IMR-90 (cell line): ENCODE measurements at regions not wholly inside any gene's neighbourhood (a gene's known extent, or its start where the extent isn't known, plus 50 kb on each side); places are given as distances from the start of the nearest gene placed in this dataset.

Experiments used
- ATAC-seq: fragments of 200-7000 bp; cut with Tn5 transposase; 2 replicates; pipeline ENCODE4 v1.9.1; 2020; ENCODE audit warnings: low read depth, mild to moderate bottlenecking, moderate library complexity
- BruUV-seq: library from RNA; stranded (reverse); fragments of 400-500 nt; replicated peaks from 2 replicates; lab custom pipeline; 2021; lab: Mats Ljungman, UMichigan
- CTCF ChIA-PET: fragments of 300-600 bp; formaldehyde crosslinking; extraction: SDS; loops from one replicate; lab custom pipeline; 2021; ENCODE audit warnings: antibody characterized with exemption; lab: Yijun Ruan, JAX
- POLR2A ChIA-PET: fragments of 300-600 bp; sonication (Branson Sonifier 250); formaldehyde crosslinking; loops from one replicate; lab custom pipeline; 2022; ENCODE audit warnings: antibody characterized with exemption; ENCODE audit not compliant: unreplicated experiment; lab: Charles Lee
- DNase-seq: peaks from one replicate; pipeline ENCODE4 v3.0.0; 2013
- H2AFZ ChIP-seq: replicated peaks from 2 replicates; pipeline ENCODE3; 2013; ENCODE audit warnings: low read length, mild to moderate bottlenecking; ENCODE audit not compliant: poor library complexity
- H2AK5ac ChIP-seq: 2 replicates; pipeline ENCODE4 v1.6.1; 2013; ENCODE audit warnings: low read depth, low read length, inconsistent platforms
- H2AK9ac ChIP-seq: replicated peaks from 2 replicates; pipeline ENCODE3; 2013; ENCODE audit warnings: mild to moderate bottlenecking, low read depth, low read length, moderate library complexity; ENCODE audit not compliant: poor library complexity
- H2BK120ac ChIP-seq: 2 replicates; pipeline ENCODE4 v1.6.1; 2013; ENCODE audit warnings: low read depth, low read length, inconsistent platforms
- H2BK15ac ChIP-seq: 3 replicates; pipeline ENCODE4 v1.6.1; 2013; ENCODE audit warnings: low read depth, low read length, inconsistent platforms
- H2BK20ac ChIP-seq: 2 replicates; pipeline ENCODE4 v1.6.1; 2013; ENCODE audit warnings: low read depth, mild to moderate bottlenecking, inconsistent platforms, low read length, moderate library complexity
- H2BK5ac ChIP-seq: 2 replicates; pipeline ENCODE4 v1.6.1; 2013; ENCODE audit warnings: mild to moderate bottlenecking, low read depth, low read length, inconsistent platforms; ENCODE audit not compliant: poor library complexity, severe bottlenecking
- H3K14ac ChIP-seq: replicated peaks from 2 replicates; pipeline ENCODE4 v1.6.1; 2013; ENCODE audit warnings: low read depth, low read length, inconsistent platforms
- H3K18ac ChIP-seq: 2 replicates; pipeline ENCODE4 v1.6.1; 2013; ENCODE audit warnings: low read depth, low read length, control low read depth
- H3K23ac ChIP-seq: 2 replicates; pipeline ENCODE4 v1.6.1; 2013; ENCODE audit warnings: low read depth, low read length, inconsistent platforms
- H3K27ac ChIP-seq: 2 replicates; pipeline ENCODE4 v1.5.1; 2013; ENCODE audit warnings: mild to moderate bottlenecking, control low read depth, low read length; ENCODE audit not compliant: insufficient read depth
- H3K27me3 ChIP-seq: 2 replicates; pipeline ENCODE4 v1.6.1; 2013; ENCODE audit warnings: low read length; ENCODE audit not compliant: control insufficient read depth, insufficient read depth
- H3K36me3 ChIP-seq: 2 replicates; pipeline ENCODE4 v1.6.1; 2013; ENCODE audit warnings: low read length, mixed read lengths; ENCODE audit not compliant: control insufficient read depth, insufficient read depth
- H3K4ac ChIP-seq: 2 replicates; pipeline ENCODE4 v1.6.1; 2013; ENCODE audit warnings: low read depth, low read length, inconsistent platforms
- H3K4me1 ChIP-seq: 2 replicates; pipeline ENCODE4 v1.6.1; 2013; ENCODE audit warnings: low read length, mixed read lengths; ENCODE audit not compliant: control insufficient read depth, insufficient read depth
- H3K4me2 ChIP-seq: 2 replicates; pipeline ENCODE4 v1.6.1; 2013; ENCODE audit warnings: low read depth, mild to moderate bottlenecking, control low read depth, low read length, moderate library complexity
- H3K4me3 ChIP-seq: 2 replicates; pipeline ENCODE4 v1.5.1; 2013; ENCODE audit warnings: low read depth, mild to moderate bottlenecking, control low read depth, low read length, moderate library complexity; ENCODE audit not compliant: insufficient read depth
- H3K56ac ChIP-seq: 2 replicates; pipeline ENCODE4 v1.6.1; 2013; ENCODE audit warnings: low read length, inconsistent platforms; ENCODE audit not compliant: insufficient read depth; ENCODE audit errors: extremely low read depth
- H3K79me1 ChIP-seq, 2 experiments: 2 replicates each; pipeline ENCODE4 v1.6.1; 2013; ENCODE audit warnings: low read length in 2 of 2, inconsistent platforms in 1 of 2, low read depth in 1 of 2
- H3K9ac ChIP-seq: 2 replicates; pipeline ENCODE4 v1.6.1; 2013; ENCODE audit warnings: low read depth, low read length, control low read depth
- H3K9me1 ChIP-seq: 2 replicates; pipeline ENCODE4 v1.6.1; 2013; ENCODE audit warnings: low read length, inconsistent platforms; ENCODE audit not compliant: insufficient read depth
- H3K9me3 ChIP-seq: 2 replicates; pipeline ENCODE4 v1.6.1; 2013; ENCODE audit warnings: low read length; ENCODE audit not compliant: control insufficient read depth, insufficient read depth
- H4K20me1 ChIP-seq: 2 replicates; pipeline ENCODE4 v1.6.1; 2013; ENCODE audit warnings: low read length, inconsistent platforms; ENCODE audit not compliant: insufficient read depth
- H4K5ac ChIP-seq: 2 replicates; pipeline ENCODE4 v1.6.1; 2013; ENCODE audit warnings: mild to moderate bottlenecking, low read depth, low read length, control low read depth
- H4K8ac ChIP-seq, 2 experiments: 2 replicates each; pipeline ENCODE4 v1.6.1; 2013; ENCODE audit warnings: low read depth in 2 of 2, low read length in 2 of 2, control low read depth in 1 of 2, inconsistent platforms in 1 of 2
- H4K91ac ChIP-seq: 2 replicates; pipeline ENCODE4 v1.6.1; 2013; ENCODE audit warnings: low read depth, low read length, inconsistent platforms; ENCODE audit not compliant: insufficient read depth
- CEBPB ChIP-seq: IDR thresholded peaks from 2 replicates; pipeline ENCODE4 v1.6.1; 2012; ENCODE audit warnings: low read depth, low read length, improper control_type of control experiment
- MXI1 ChIP-seq: IDR thresholded peaks from 2 replicates; pipeline ENCODE4 v1.6.1; 2012; ENCODE audit warnings: low read depth, mild to moderate bottlenecking, low read length, moderate library complexity, borderline replicate concordance
- WGBS, 2 experiments: methylation state at CpG; one replicate each; pipeline versions ENCODE4 v1.1.5 to v1.1.7; 2013; ENCODE audit warnings: missing lambda C conversion rate in 2 of 2; ENCODE audit not compliant: insufficient read length in 1 of 2; ENCODE audit errors: extremely low coverage in 2 of 2; 5-methylcytosine and 5-hydroxymethylcytosine counted together
- dilution Hi-C: fragments of 300-500 bp; cut with HindIII; formaldehyde crosslinking; loops from one replicate; pipeline ENCODE4 v1.14.3; 2018; ENCODE audit warnings: low sequenced_read_pairs; ENCODE audit not compliant: unreplicated experiment
- in situ Hi-C: fragments of 300-500 bp; cut with MboI; formaldehyde crosslinking; loops from 3 replicates; pipeline ENCODE4 v1.14.3; 2019; ENCODE audit warnings: low sequenced_read_pairs, inconsistent platforms, mixed read lengths
- intact Hi-C: fragments of 100-400 bp; cut with micrococcal nuclease; formaldehyde crosslinking; loops from 2 replicates; pipeline ENCODE4 v1.10.0; 2022

GRCh38 chr10:18767981-18768380 is 108.8 kb downstream of the ARL5B start:
- H3K9ac ChIP-seq = no peak overlapping the region
- H3K9me1 ChIP-seq = no peaks in the 10 kb centered on the region
- H3K18ac ChIP-seq = no peak overlapping the region
- in situ Hi-C loops (no loop called here), dilution Hi-C loops (no loop called here), intact Hi-C loops (no loop called here)
- H2BK120ac ChIP-seq = no peak overlapping the region
- H3K4me1 ChIP-seq = no peaks in the 10 kb centered on the region
- H3K9me3 ChIP-seq = no peaks in the 10 kb centered on the region
- ATAC-seq (no peak), DNase-seq (no peak)
- no peak overlapping the region for H2AFZ ChIP-seq
- no peaks in the 10 kb centered on the region for H3K27me3 ChIP-seq
- H4K91ac ChIP-seq = no peak overlapping the region
- H2BK5ac ChIP-seq = no peak overlapping the region
- H3K14ac ChIP-seq = no peak overlapping the region
- no peak overlapping the region for H4K5ac ChIP-seq
- ChIA-PET CTCF (no interaction called here), POLR2A (no interaction called here)
- H3K27ac ChIP-seq = no peak overlapping the region
- no peak overlapping the region for H2BK20ac ChIP-seq
- no peak overlapping the region for H3K4ac ChIP-seq
- no peak overlapping the region for H4K8ac ChIP-seq
- no peaks in the 10 kb centered on the region for H3K36me3 ChIP-seq
- H4K20me1 ChIP-seq = no peaks in the 10 kb centered on the region
- WGBS, 2 experiments = no CpG with 5 or more reads among the region's 4 CpGs
- H2AK9ac ChIP-seq = no peak overlapping the region
- no peak overlapping the region for H3K56ac ChIP-seq
- no peaks in the 10 kb centered on the region for H3K79me1 ChIP-seq
- no peak overlapping the region for H3K4me3 ChIP-seq
- H3K23ac ChIP-seq = no peak overlapping the region
- no peak overlapping the region for H2AK5ac ChIP-seq
- TF ChIP-seq CEBPB (peak; percentile 95), MXI1 (no peak)
- no peak overlapping the region for H2BK15ac ChIP-seq
- no TSS peak for BruUV-seq
- H3K4me2 ChIP-seq = no peak overlapping the region
